ENCODE measurements at regions not wholly inside any gene's neighbourhood (a gene's known extent, or its start where the extent isn't known, plus 50 kb on each side); places are given as distances from the start of the nearest gene placed in this dataset.

GRCh38 chr4:108324450-108324849 lies 155.7 kb upstream of the LEF1 start:
- TF ChIP-seq REST (tag by site-specific recombination; IDR thresholded peaks at IDR 0.05), result no peak
- no peak for TF ChIP-seq ZNF138 (tag by site-specific recombination; IDR thresholded peaks at IDR 0.05; ENCODE audit: borderline replicate concordance)
- no peak for TF ChIP-seq CTCF (tag by site-specific recombination; IDR thresholded peaks at IDR 0.05)
- TF ChIP-seq ZIC2 (tag by site-specific recombination; IDR thresholded peaks at IDR 0.05), result no peak
- TF ChIP-seq TCF7L2 (IDR thresholded peaks at IDR 0.05; ENCODE audit: borderline replicate concordance, low read depth, low read length), result no peak
- TF ChIP-seq ZNF24 (tag by site-specific recombination; IDR thresholded peaks at IDR 0.05), result no peak
